SU-DHL-6 (cell line): ENCODE measurements at regions not wholly inside any gene's neighbourhood (a gene's known extent, or its start where the extent isn't known, plus 50 kb on each side); places are given as distances from the start of the nearest gene placed in this dataset.

Experiments used
- CTCF ChIP-seq: fragments of 200-600 bp; sonication (generic); IDR thresholded peaks from one replicate; pipeline ENCODE4 v1.5.1; 2017; ENCODE audit warnings: antibody characterized with exemption, mild to moderate bottlenecking, low read length, moderate library complexity; ENCODE audit not compliant: insufficient read depth, poor library complexity, severe bottlenecking
- EZH2phosphoT487 ChIP-seq: fragments of 200-600 bp; sonication (generic), shearing (Covaris generic); conservative IDR thresholded peaks from 2 replicates; pipeline ENCODE4 v1.6.1; 2018; ENCODE audit warnings: mild to moderate bottlenecking, antibody characterized with exemption, low read length, moderate library complexity, mixed read lengths

- TF ChIP-seq CTCF: no peak
- no peak for TF ChIP-seq EZH2phosphoT487
Measured at GRCh38 chr6:25147223-25147622, 132.0 kb upstream of the CARMIL1 start.
